Stomach (tissue), 4 donors: ENCODE measurements at regions not wholly inside any gene's neighbourhood (a gene's known extent, or its start where the extent isn't known, plus 50 kb on each side); places are given as distances from the start of the nearest gene placed in this dataset.

Source experiments
- POLR2A ChIP-seq, 4 donors: fragments of 450-650 bp; IDR thresholded peaks; one replicate each; pipeline ENCODE4 v1.6.1; 2016; ENCODE audit warnings: antibody characterized with exemption in 4 of 4, control low read depth in 2 of 4, mild to moderate bottlenecking in 1 of 4, moderate library complexity in 1 of 4
- POLR2AphosphoS5 ChIP-seq, 3 donors: sonication (generic); formaldehyde crosslinking; IDR thresholded peaks; one replicate each; pipeline ENCODE4 v1.6.1; 2016; ENCODE audit warnings: antibody characterized with exemption in 3 of 3
- TF ChIP-seq, protein P1 (sequence below), 7 experiments: fragments of 450-650 bp in 4 of 7; fragments of 200-600 bp in 3 of 7; sonication (generic) in 3 of 7; IDR thresholded peaks; one replicate each; pipeline ENCODE4 v1.5.1; 2016 to 2019; ENCODE audit warnings: antibody characterized with exemption in 7 of 7, control low read depth in 2 of 7, mild to moderate bottlenecking in 1 of 7

DNA sequence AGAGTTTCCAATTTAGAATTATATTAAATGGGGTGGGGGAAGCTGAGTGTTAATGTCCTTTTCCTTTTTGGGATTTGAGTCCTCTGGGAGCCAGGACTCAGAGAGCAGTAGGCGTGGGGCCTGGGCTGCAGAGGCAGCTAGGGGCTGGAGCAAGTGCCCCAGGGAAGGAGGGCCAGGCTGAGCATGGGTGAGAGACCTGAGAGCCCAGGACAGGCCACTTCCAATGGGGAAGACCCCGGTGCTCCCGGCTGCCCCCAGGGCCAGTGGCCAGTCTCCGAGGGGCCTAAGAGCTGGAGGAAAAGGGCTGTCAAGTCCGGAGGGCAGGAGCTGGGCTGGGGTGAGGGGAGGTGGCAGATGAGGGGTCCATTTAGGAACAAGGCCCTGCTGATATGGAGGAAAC, 371.5 kb downstream of the ZNF536 start:
- TF ChIP-seq, protein P1, sequence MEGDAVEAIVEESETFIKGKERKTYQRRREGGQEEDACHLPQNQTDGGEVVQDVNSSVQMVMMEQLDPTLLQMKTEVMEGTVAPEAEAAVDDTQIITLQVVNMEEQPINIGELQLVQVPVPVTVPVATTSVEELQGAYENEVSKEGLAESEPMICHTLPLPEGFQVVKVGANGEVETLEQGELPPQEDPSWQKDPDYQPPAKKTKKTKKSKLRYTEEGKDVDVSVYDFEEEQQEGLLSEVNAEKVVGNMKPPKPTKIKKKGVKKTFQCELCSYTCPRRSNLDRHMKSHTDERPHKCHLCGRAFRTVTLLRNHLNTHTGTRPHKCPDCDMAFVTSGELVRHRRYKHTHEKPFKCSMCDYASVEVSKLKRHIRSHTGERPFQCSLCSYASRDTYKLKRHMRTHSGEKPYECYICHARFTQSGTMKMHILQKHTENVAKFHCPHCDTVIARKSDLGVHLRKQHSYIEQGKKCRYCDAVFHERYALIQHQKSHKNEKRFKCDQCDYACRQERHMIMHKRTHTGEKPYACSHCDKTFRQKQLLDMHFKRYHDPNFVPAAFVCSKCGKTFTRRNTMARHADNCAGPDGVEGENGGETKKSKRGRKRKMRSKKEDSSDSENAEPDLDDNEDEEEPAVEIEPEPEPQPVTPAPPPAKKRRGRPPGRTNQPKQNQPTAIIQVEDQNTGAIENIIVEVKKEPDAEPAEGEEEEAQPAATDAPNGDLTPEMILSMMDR (IDR thresholded peaks at IDR 0.05) = no peak
- TF ChIP-seq POLR2A (IDR thresholded peaks at IDR 0.05) (no peak), POLR2AphosphoS5 (IDR thresholded peaks at IDR 0.05) (no peak)
